HG03565 (cell line): ENCODE measurements at regions not wholly inside any gene's neighbourhood (a gene's known extent, or its start where the extent isn't known, plus 50 kb on each side); places are given as distances from the start of the nearest gene placed in this dataset.
"Not testable (repeated sequence)": the region's sequence is repeated elsewhere in the genome, so short reads cannot be mapped to it uniquely, and the experiment has no call there.

Source experiments
- ATAC-seq: cut with Tn5 transposase; IDR thresholded peaks from one replicate; pipeline ENCODE4 v1.9.1; 2021; ENCODE audit warnings: mild to moderate bottlenecking, moderate library complexity; ENCODE audit not compliant: unreplicated experiment

DNA sequence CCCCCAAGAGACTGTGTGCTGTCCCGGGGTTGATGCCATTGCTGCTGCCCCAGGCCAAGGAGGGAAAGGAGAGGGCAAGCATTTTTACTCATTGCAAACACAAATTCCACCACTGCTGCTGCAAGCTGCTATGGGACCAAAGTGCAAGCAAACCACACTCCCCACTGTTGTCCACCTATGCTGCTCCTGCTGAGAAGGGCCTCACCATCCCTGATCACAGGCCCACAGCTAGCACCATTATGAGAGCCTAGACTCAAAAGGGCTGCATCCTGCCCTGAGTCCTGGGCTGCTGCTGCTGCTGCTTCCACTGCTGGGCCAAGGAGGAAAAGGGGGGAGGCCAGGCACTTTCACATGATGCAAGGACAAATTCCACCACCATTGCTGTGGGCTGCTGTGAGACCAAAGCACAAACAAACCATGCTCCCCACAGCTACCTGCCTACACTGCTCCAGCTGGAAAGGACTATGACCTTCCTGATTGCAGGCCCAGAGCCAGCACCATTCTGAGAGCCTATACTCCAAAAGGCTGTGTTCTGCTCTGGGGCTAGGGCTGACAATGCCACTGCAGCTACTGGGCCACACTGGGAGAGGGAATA lies 218.2 kb upstream of the ZCCHC13 start:
- ATAC-seq: no peak

DNA sequence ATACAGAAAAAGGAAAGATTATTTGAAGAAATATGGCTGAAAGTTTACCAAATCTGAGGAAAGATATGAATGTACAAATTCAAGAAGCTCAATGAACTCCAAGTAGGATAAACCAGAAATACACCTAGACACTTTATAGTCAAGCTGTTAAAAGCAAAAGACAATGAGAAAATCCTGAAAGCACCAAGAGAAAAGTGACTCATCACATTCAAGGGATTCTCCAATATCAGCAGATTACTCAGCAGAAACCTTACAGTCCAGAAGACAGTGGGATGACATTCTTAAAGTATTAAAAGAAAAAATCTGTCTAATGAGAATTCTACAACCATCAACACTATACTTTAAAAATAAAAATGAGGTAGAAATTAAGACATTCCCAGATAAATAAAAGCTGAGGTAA lies 223.8 kb upstream of the ZCCHC13 start:
- ATAC-seq: no peak

DNA sequence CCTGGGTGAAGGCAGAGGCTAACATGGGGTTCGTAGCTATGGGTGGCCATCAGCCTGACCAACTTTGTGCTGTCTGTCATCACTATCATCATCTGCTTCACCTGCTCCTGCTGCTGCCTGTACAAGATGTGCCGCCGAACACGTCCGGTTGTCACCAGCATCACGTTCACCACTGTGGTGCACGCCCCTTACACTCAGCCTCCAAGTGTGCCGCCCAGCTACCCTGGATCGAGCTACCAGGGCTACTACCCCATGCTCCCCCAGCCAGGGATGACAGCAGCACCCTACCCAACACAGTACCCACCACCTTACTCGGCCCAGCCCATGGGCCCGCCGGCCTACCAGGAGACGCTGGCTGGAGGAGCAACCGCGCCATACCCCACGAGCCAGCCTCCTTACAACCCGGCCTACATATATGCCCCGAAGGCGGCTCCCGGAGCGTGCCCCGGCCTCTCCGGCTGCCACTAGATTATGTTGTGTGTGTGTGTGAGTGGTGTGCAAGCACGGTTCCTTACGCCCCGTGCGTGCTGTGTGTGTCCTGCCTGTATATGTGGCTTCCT lies 213.4 kb upstream of the XIST start:
- ATAC-seq: no peak

DNA sequence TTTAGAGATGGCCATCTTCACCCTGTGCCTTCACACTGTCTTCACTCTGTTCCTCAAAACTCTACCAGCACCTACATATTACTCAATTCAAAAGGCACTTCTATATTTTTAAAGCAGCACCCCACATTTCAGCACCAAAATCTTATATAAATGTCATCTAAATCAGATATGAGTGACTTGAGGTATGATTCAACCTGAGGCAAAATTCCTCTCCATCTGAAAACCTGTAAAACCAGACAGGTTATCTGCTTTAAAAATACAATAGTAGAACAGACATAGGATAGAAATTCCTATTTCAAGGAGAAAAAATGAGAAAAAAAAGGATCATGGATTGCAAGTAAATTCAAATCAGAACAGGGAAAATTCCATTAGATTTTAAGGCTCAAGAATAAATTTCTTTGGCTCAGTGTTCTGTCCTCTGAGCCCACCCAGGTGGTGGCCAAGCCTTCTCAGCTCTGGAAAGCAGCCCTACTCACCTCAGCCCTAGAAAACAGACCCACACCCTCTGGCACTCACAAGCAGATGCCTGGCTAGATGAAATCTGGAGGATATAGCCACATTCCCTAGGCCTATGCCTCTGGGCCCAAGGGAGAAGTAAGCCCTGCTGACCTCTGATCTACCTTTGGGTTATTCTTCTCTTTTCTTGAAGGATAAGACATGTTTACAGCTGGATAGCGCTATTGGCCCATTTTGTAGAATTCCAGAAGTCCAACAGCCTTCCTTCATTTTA lies 211.1 kb upstream of the XIST start:
- no peak for ATAC-seq

DNA sequence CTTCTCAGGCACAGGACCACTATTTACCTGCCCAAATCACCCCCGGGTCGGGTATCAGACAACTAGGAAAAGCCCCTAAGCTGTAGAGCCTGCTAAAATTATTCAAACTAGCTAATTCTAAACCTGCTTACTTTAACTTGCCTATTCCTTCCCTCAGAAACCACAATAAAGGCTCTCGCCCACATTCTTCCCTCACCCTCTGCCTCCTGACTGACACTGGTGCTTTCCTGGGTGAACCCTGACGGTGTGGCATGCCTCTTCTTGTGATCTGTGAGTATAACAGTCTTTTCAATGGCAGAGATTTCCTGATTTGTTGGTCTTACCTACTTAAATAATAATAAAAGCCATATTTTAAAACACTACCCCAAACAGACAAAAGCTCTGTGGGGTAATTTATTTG lies 209.4 kb upstream of the XIST start:
- ATAC-seq: no peak

DNA sequence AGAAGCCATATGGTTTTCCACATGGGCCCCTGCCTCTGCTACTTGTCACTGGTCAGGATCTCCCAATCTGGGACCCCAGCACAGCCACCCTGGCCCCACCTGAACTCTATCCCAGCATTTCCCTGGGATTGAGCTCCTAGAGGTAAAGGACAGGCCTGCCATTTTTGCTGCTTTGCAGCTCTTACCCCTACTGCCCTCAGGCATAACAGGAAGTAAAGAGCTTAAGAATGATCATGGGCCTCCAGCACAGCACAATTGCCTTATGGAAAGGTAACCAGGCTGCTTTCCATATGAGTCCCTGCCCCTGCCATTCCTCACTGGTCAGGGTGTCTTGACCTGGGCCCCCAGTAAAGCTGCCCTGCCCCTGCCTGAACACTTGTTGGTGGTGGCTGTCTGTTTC lies 196.6 kb upstream of the XIST start:
- ATAC-seq: no peak

DNA sequence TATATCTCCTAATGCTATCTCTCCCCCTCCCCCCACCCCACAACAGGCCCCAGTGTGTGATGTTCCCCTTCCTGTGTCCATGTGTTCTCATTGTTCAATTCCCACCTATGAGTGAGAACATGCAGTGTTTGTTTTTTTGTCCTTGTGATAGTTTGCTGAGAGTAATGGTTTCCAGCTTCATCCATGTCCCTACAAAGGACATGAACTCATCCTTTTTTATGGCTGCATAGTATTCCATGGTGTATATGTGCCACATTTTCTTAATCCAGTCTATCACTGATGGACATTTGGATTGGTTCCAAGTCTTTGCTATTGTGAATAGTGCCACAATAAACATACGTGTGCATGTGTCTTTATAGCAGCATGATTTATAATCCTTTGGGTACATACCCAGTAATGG lies 181.6 kb upstream of the XIST start:
- ATAC-seq: not testable (repeated sequence)

DNA sequence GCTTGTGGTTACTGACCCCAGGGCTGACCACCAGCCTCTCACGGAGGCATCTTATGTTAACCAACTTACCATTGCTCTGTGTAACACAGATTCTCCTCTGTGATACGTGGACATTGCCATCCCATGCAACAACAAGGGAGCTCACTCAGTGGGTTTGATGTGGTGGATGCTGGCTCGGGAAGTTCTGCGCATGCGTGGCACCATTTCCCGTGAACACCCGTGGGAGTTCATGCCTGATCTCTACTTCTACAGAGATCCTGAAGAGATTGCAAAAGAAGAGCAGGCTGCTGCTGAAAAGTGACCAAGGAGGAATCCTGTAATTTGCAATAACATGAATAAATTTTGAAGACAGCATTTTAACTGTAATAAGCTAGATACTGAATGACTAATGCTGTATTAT lies 179.0 kb upstream of the XIST start:
- ATAC-seq: not testable (repeated sequence)

DNA sequence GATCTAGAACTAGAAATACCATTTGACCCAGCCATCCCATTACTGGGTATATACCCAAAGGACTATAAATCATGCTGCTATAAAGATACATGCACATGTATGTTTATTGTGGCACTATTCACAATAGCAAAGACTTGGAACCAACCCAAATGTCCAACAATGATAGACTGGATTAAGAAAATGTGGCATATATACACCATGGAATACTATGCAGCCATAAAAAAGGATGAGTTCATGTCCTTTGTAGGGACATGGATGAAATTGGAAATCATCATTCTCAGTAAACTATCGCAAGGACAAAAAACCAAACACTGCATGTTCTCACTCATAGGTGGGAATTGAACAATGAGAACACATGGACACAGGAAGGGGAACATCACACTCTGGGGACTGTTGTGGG lies 178.3 kb upstream of the XIST start:
- not testable (repeated sequence) for ATAC-seq

DNA sequence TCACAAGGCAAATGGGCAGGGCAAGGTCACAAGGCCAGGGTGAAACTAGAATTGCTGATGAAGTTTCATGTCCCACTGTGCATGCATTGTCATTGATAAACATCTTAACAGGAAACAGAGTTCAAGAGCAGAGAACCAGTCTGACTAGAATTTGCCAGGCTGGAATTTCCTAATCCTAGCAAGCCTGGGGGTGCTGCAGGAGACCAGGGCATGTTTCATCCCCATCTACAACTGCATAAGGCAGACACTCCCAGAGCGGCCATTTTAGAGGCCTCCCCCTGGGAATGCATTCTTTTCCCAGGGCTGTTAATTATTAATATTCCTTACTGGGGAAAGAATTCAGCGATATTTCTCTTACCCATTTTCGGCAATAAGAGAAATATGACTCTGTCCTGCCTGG lies 172.6 kb upstream of the XIST start:
- not testable (repeated sequence) for ATAC-seq

DNA sequence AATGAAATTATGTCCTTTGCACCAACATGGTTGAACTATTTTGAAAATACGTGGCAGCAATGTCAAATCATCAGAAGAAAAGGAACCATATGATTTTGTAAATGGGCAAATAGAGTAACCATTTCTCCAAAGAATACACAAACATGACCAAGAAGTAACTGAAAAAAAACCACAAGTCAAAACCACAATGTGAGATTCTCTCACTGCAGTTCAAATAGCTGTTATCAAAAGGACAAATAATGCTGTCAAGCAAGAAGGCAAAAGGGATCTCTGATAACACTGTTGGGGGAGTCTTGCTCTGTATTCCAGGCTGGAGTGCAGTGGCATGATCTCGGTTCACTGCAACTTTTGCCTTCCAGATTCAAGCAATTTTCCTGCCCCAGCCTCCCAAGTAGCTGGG lies 170.7 kb upstream of the XIST start:
- no peak for ATAC-seq

DNA sequence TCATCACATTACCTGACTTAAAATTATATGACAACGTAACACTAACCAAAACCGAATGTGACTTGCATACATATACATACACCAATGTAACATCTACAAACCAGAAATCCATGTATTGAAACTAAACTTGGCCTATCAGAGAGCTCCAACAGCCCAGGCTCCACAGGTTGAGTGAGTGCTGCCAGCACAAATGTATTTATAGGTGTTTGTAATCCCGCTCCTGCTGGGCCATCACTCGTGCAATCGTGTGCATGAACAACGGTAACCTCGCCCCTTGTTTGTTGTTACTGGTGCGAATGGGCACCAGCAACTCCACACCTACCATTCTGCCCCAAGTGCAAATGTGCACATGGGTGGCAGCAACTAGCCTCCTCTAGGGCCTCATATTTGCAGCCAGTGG lies 165.7 kb upstream of the XIST start:
- no peak for ATAC-seq

DNA sequence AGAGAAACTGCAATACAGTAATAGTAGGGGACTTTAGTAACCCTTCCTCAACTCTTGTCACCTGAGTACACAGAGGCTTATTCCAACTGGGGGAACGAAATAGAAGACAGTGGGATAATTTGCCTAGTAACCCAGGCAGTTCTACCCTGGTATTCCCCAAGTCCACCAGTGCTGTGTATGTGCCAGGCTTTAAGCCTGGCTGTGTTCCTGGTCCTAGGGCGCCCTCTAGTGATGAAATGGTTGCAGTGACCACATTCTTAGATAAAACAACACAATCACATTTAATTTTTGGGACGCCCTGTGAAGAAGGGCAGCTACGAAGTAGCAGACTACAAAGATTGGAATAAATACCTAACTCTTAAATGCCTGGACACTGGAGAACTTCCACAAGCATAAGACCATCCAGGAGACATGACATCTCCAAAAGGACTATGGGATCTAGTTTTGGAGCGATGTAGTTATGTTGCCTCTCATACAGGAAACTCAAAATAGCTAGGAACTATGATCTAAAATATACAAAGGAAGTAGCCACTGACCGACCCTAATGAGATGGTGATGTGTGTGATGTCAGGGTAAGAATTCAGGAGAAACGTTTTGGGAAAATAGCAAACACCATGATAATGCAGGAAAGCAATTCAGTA lies 163.0 kb upstream of the XIST start:
- ATAC-seq: peak; percentile 81

DNA sequence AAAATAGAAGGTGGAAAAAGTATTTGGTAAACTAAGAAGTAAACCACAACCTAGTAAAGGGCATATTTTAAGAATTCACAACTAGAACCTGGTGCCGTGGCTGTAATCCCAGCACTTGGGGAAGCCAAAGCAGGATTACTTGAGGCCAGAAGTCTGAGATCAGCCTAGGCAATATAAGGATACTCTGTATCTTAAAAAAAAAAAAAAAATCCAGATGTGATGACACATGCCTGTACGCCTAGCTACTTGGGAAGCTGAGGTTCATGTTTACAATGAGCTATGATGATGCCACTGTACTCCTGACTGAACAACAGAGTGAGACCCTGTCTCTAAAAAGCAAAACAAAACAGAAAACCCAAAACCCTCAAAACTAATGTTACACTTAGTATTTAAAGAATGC lies 156.5 kb upstream of the XIST start:
- ATAC-seq: no peak

DNA sequence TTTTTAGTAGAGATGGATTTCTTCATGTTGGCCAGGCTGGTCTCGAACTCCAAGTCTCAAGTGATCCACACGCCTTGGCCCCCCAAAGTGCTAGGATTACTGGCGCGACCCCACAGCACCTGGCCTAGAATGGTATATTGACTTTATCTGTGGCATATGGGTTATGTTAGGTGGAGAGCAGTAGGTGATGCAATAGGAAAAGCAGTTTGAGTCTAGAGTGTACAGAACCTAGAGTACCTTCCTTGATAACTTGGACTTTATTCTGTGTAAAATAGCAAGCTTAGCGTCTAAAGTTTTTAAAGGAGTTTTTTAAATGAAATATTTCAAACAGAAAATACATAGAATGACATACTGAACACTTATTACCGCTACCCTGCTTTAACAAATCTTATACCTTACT lies 139.5 kb upstream of the XIST start:
- ATAC-seq: no peak

DNA sequence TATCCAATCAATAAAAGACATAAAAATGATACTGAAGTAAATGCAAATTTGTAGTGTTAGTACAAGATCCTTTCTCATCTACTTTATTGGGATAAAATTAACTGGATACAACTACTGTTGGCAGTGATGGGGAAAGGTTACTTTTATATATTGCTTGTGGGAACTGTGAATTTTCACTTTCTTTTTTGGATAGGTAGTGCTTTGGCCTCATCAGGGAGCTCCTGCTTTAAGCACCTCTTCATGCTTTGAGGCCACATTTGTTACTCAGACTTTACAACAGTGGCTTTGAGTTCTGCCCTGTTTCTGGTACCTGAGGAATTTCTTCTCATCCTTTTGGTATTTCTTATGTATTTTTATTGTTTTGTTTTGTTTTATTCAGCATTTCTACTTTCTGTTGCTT lies 134.7 kb upstream of the XIST start:
- no peak for ATAC-seq

DNA sequence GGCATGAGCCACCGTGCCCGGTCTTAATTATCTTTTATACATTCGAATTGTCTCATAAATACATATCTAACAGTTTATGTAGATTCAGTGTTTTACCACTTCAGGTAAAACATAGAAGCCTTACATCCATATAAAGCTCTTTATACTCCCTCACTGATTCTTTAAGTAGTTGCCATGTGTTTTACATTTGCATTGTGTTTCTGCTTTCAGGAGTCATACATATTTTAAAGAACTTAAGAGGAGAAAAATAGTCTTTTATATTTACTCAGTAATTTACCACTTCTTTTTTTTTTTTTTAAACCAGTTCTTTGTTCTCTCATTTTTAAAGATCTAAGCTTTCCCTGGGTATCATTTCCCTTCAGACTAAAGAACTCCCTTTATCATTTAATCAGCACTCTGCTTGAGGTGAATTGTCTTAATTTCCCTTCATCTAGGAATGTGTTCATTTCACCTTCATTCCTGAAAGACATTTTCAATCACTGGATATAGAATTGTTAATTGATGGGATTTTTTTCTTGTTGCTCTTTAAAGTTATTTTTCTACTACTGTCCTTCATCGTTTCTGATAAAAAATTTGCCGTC lies 127.1 kb upstream of the XIST start:
- no peak for ATAC-seq

DNA sequence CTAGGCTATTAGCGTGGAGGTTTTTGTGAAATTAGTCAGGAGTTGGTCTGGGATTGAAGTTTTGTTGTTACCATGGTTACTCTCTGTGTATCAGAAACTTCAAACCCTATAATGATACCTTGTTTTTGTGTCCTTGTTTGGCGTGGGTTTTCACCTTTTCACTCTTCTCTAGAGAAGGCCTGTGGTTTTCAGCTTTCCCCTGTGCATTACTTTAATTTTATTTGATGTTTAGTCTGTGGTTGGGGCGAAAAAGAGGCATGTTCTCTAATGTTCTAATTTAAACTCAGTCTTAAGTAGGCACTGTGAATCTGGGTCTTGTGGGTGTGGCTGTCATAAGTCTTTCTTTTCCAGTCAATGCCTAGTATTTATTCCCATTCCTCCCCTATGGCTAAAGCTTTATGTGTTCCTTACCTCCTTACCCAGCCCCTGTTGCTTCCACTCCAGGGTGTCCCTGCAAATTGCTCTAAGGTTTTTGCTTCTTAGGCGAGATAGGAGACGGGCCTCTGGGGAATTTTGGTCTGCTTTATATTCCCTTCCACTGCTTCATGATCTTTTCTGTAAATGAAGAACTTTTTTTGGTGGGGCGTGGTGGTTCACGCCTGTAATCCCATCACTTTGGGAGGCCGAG lies 125.1 kb upstream of the XIST start:
- peak; percentile 88 for ATAC-seq

DNA sequence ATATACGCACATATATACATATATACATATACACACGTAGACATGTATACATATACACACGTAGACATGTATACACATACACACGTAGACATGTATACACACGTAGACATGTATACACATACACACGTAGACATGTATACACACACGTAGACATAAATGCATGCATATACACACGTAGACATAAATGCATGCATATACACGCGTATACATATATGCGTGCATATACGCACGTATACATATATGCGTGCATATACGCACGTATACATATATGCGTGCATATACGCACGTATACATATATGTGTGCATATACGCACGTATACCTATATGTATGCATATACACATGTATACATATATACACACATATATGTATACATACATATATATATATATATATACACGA lies 114.9 kb upstream of the XIST start:
- ATAC-seq: not testable (repeated sequence)

DNA sequence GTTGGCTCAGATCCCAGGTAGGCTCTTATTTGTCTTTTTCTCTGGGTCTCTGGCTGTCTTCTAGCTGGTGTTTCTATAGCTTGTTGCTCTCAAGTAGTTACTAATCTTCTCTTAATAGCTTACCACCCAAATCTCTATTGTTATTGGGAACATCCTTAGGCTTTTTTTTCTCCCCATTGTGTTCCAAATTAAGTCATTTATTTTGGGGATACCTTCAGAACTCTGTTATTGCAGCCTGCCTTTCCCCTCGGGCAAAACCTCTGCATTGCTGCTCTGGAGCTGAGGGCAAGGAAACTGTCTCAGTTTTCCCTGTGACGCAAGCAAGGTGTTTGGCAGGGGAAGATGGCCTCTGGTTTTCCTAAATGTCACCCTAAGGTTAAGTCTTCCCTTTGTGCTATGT lies 113.3 kb upstream of the XIST start:
- no peak for ATAC-seq

DNA sequence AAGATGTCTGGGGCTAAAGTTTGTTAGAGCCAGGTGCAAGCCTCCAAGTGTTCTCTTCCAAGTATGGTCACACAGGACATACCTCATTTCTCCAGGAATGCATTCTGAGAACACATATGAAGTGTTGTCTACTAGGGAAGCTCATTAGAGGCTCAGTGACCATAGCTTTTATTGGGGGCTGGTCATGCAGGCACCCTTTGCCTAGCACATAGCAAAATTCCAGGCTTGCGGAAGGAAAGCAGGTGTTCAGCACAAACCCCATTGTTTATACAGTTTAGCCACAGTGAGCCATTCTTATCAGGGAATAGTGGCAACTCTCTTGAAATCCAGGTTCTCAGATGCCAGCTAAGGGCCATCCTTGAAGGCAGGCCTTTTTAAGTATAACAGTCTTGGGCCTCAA lies 112.1 kb upstream of the XIST start:
- ATAC-seq: no peak
